ENCODE measurements at regions not wholly inside any gene's neighbourhood (a gene's known extent, or its start where the extent isn't known, plus 50 kb on each side); places are given as distances from the start of the nearest gene placed in this dataset.

DNA sequence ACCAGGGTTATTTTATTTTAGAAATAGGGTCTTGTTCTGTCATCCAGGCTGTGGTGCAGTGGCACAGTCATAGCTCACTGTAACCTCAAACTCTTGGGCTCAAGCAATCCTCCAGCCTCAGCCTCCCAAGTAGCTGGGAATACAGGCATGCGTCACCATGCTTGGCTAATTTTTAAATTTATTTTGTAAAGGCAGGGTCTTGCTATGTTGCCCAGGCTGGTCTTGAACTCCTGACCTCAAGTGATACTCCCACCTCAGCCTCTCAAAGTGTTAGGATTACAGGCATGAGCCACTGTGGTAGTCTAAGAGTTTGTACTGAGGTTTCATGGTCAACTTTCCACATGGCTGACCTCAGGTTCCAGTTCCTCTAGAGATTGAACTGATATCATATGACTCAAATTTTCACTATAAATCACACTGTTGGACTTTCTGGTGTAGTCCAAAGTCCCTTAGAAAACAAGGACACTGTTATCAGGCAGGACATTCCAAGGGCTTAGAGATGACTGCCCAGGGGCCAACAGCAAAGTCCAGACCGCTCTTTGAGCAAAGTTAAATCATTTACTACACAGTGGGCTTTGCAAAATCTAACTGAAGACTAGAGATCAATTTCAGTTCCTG lies 82.0 kb upstream of the MEX3C start:
- no peaks in the 10 kb centered on the region for H3K79me2 ChIP-seq (ENCODE audit: low read length)
- H3K4me3 ChIP-seq (ENCODE audit: low read length): peak overlapping the region; percentile 12; the same call in 1 of the 2 replicates
- TF ChIP-seq EZH2phosphoT487 (IDR thresholded peaks at IDR 0.05; ENCODE audit: low read depth): no peak
- TF ChIP-seq, protein P1, sequence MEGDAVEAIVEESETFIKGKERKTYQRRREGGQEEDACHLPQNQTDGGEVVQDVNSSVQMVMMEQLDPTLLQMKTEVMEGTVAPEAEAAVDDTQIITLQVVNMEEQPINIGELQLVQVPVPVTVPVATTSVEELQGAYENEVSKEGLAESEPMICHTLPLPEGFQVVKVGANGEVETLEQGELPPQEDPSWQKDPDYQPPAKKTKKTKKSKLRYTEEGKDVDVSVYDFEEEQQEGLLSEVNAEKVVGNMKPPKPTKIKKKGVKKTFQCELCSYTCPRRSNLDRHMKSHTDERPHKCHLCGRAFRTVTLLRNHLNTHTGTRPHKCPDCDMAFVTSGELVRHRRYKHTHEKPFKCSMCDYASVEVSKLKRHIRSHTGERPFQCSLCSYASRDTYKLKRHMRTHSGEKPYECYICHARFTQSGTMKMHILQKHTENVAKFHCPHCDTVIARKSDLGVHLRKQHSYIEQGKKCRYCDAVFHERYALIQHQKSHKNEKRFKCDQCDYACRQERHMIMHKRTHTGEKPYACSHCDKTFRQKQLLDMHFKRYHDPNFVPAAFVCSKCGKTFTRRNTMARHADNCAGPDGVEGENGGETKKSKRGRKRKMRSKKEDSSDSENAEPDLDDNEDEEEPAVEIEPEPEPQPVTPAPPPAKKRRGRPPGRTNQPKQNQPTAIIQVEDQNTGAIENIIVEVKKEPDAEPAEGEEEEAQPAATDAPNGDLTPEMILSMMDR (IDR thresholded peaks at IDR 0.05; ENCODE audit: low read depth, low read length): no peak
- H4K20me1 ChIP-seq (ENCODE audit: insufficient read depth, low read length): no peaks in the 10 kb centered on the region
- H3K27ac ChIP-seq (ENCODE audit: low read length): peak overlapping the region; percentile 31
- H3K4me1 ChIP-seq (ENCODE audit: low read length): peaks cover 28% of the 10 kb centered on the region
- H3K36me3 ChIP-seq (replicated peaks; ENCODE audit: low read depth, low read length): no peaks in the 10 kb centered on the region
- no peak overlapping the region for H2AFZ ChIP-seq (ENCODE audit: low read depth, low read length)
- H3K27me3 ChIP-seq (ENCODE audit: low read depth, low read length): no peaks in the 10 kb centered on the region
- peak overlapping the region; percentile 53 for H3K4me2 ChIP-seq (ENCODE audit: low read length)
- no peaks in the 10 kb centered on the region for H3K9me3 ChIP-seq (ENCODE audit: insufficient read depth, low read length)
- H3K9ac ChIP-seq (ENCODE audit: low read length): no peak overlapping the region; the same call in 1 of the 2 replicates

- Histone ChIP-seq H3K27me3 (ENCODE audit: low read depth, low read length) (no peaks in the 10 kb centered on the region), H3K27ac (ENCODE audit: low read length) (no peak overlapping the region), H3K9me3 (ENCODE audit: insufficient read depth, low read length) (no peaks in the 10 kb centered on the region), H4K20me1 (ENCODE audit: insufficient read depth, low read length) (no peaks in the 10 kb centered on the region), H3K36me3 (replicated peaks; ENCODE audit: low read depth, low read length) (no peaks in the 10 kb centered on the region), H3K4me2 (ENCODE audit: low read length) (no peak overlapping the region), H3K4me3 (ENCODE audit: low read length) (no peak overlapping the region), H2AFZ (ENCODE audit: low read depth, low read length) (no peak overlapping the region), H3K79me2 (ENCODE audit: low read length) (no peaks in the 10 kb centered on the region), H3K4me1 (ENCODE audit: low read length) (peaks cover 10% of the 10 kb centered on the region), H3K9ac (ENCODE audit: low read length) (no peak overlapping the region)
- TF ChIP-seq, protein P1 (IDR thresholded peaks at IDR 0.05; ENCODE audit: low read depth, low read length): no peak
- no peak for TF ChIP-seq EZH2phosphoT487 (IDR thresholded peaks at IDR 0.05; ENCODE audit: low read depth)
Observed at GRCh38 chr18:51287818-51288508, 90.5 kb upstream of the MEX3C start.

DNA sequence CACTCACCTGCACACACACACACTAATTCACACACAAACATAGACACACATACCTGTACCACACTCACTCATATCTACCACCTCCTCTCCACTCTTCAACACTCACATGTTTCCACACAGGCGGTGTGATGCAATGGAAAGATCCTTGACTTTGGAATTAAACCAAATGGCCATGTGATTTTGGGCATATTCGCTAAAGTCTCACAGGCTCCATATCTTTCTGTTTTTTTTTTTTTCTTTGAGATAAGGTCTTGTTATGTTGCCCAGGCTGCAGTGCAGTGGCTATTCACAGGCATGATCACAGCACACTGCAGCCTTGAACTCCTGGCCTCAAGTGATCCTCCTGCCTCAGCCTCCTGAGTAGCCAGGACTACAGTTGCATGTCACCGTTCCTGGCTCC lies 91.1 kb upstream of the MEX3C start:
- no peak overlapping the region for H3K27ac ChIP-seq (ENCODE audit: low read length)
- no peaks in the 10 kb centered on the region for H3K9me3 ChIP-seq (ENCODE audit: insufficient read depth, low read length)
- no peak overlapping the region for H3K9ac ChIP-seq (ENCODE audit: low read length)
- H3K79me2 ChIP-seq (ENCODE audit: low read length): no peaks in the 10 kb centered on the region
- no peak overlapping the region for H3K4me2 ChIP-seq (ENCODE audit: low read length)
- H3K4me3 ChIP-seq (ENCODE audit: low read length): no peak overlapping the region
- H3K36me3 ChIP-seq (replicated peaks; ENCODE audit: low read depth, low read length): no peaks in the 10 kb centered on the region
- H3K27me3 ChIP-seq (ENCODE audit: low read depth, low read length): no peaks in the 10 kb centered on the region
- TF ChIP-seq EZH2phosphoT487 (IDR thresholded peaks at IDR 0.05; ENCODE audit: low read depth): no peak
- TF ChIP-seq, protein P1 (IDR thresholded peaks at IDR 0.05; ENCODE audit: low read depth, low read length): no peak
- H4K20me1 ChIP-seq (ENCODE audit: insufficient read depth, low read length): no peaks in the 10 kb centered on the region
- no peak overlapping the region for H2AFZ ChIP-seq (ENCODE audit: low read depth, low read length)
- peaks cover 10% of the 10 kb centered on the region for H3K4me1 ChIP-seq (ENCODE audit: low read length)

DNA sequence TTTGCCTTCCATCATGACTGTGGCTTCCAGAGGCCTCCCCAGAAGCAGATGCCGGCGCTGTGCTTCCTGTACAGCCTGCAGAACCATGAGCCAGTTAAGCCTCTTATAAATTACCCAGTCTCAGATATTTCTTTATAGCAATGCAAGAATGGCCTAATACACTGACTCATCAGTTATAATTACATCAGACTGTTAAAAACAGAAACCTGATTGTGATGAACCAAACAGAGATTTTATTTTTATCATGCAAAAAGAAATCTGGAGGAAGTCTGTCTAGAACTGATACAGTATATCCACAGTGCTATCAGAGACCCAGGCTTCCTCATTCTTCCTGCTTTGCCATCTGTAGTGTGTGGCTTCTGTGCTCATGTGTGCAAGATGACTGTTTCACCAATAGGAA lies 93.4 kb upstream of the MEX3C start:
- Histone ChIP-seq H3K4me3 (ENCODE audit: low read length) (no peak overlapping the region), H3K9ac (ENCODE audit: low read length) (no peak overlapping the region), H3K4me1 (ENCODE audit: low read length) (peaks cover 2% of the 10 kb centered on the region), H3K9me3 (ENCODE audit: insufficient read depth, low read length) (no peaks in the 10 kb centered on the region), H3K36me3 (replicated peaks; ENCODE audit: low read depth, low read length) (no peaks in the 10 kb centered on the region), H3K4me2 (ENCODE audit: low read length) (no peak overlapping the region), H3K27ac (ENCODE audit: low read length) (no peak overlapping the region), H3K27me3 (ENCODE audit: low read depth, low read length) (no peaks in the 10 kb centered on the region), H2AFZ (ENCODE audit: low read depth, low read length) (no peak overlapping the region), H4K20me1 (ENCODE audit: insufficient read depth, low read length) (no peaks in the 10 kb centered on the region), H3K79me2 (ENCODE audit: low read length) (no peaks in the 10 kb centered on the region)
- TF ChIP-seq EZH2phosphoT487 (IDR thresholded peaks at IDR 0.05; ENCODE audit: low read depth): no peak
- TF ChIP-seq, protein P1 (IDR thresholded peaks at IDR 0.05; ENCODE audit: low read depth, low read length): no peak
